H1 (cell line): ENCODE measurements at regions not wholly inside any gene's neighbourhood (a gene's known extent, or its start where the extent isn't known, plus 50 kb on each side); places are given as distances from the start of the nearest gene placed in this dataset.

ENCODE experiments used
- CREB1 ChIP-seq: IDR thresholded peaks from 2 replicates; pipeline ENCODE4 v1.6.1; 2012; ENCODE audit warnings: inconsistent platforms
- EP300 ChIP-seq, 2 experiments: IDR thresholded peaks; 1 replicate in 1 of 2; 2 replicates in 1 of 2; pipeline ENCODE4 v1.6.1; 2011 to 2012; ENCODE audit warnings: low read depth in 2 of 2, low read length in 2 of 2, mild to moderate bottlenecking in 2 of 2, borderline replicate concordance in 1 of 2, inconsistent platforms in 1 of 2, moderate library complexity in 1 of 2
- NRF1 ChIP-seq: IDR thresholded peaks from 2 replicates; pipeline ENCODE4 v1.6.1; 2011; ENCODE audit warnings: mild to moderate bottlenecking, low read depth, low read length, improper control_type of control experiment
- POLR2A ChIP-seq, 2 experiments: IDR thresholded peaks; 1 replicate in 1 of 2; 2 replicates in 1 of 2; pipeline ENCODE4 v1.6.1; 2011; ENCODE audit warnings: low read depth in 2 of 2, low read length in 2 of 2, mild to moderate bottlenecking in 2 of 2; ENCODE audit errors: control extremely low read depth in 1 of 2
- TF ChIP-seq, protein P1 (sequence below): IDR thresholded peaks from 2 replicates; pipeline ENCODE4 v1.6.1; 2012; ENCODE audit warnings: inconsistent platforms
- TF ChIP-seq, protein P2 (sequence below), 3 experiments: IDR thresholded peaks; 1 replicate in 2 of 3; 2 replicates in 1 of 3; pipeline versions ENCODE4 v1.5.1 to v1.6.1; 2011; ENCODE audit warnings: low read length in 3 of 3, mild to moderate bottlenecking in 3 of 3, inconsistent platforms in 2 of 3, low read depth in 1 of 3, moderate library complexity in 1 of 3; ENCODE audit not compliant: insufficient read depth in 1 of 3; ENCODE audit errors: control extremely low read depth in 1 of 3
- TF ChIP-seq, protein P3 (sequence below): IDR thresholded peaks from 2 replicates; pipeline ENCODE4 v1.6.1; 2011; ENCODE audit warnings: low read depth, mild to moderate bottlenecking, low read length; ENCODE audit not compliant: insufficient read depth

DNA sequence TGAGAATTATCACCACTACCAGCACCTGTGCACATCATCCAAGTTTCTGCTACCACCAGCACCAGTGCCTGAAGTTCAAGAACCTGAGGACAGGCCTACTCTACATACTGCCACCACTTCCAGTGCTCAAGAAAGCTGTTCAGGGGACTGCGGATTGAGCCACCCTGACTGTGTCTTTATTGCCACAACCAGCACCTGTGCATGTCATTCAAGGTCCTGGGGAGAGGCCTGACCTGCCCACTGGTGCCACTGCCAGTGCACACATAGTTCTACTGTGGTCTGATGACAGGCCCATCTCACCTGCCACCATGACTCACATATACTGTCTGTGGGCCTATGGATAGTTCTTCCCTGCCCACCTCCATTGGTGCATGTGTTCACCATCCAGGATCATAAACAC is 559.4 kb downstream of the COL12A1 start:
- TF ChIP-seq, protein P1, sequence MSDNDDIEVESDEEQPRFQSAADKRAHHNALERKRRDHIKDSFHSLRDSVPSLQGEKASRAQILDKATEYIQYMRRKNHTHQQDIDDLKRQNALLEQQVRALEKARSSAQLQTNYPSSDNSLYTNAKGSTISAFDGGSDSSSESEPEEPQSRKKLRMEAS: no peak
- no peak for TF ChIP-seq POLR2A (IDR thresholded peaks at IDR 0.05; ENCODE audit: control extremely low read depth in 1 of 2, low read depth in 2 of 2, low read length in 2 of 2)
- TF ChIP-seq CREB1: no peak
- TF ChIP-seq, protein P2, sequence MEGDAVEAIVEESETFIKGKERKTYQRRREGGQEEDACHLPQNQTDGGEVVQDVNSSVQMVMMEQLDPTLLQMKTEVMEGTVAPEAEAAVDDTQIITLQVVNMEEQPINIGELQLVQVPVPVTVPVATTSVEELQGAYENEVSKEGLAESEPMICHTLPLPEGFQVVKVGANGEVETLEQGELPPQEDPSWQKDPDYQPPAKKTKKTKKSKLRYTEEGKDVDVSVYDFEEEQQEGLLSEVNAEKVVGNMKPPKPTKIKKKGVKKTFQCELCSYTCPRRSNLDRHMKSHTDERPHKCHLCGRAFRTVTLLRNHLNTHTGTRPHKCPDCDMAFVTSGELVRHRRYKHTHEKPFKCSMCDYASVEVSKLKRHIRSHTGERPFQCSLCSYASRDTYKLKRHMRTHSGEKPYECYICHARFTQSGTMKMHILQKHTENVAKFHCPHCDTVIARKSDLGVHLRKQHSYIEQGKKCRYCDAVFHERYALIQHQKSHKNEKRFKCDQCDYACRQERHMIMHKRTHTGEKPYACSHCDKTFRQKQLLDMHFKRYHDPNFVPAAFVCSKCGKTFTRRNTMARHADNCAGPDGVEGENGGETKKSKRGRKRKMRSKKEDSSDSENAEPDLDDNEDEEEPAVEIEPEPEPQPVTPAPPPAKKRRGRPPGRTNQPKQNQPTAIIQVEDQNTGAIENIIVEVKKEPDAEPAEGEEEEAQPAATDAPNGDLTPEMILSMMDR (IDR thresholded peaks at IDR 0.05; ENCODE audit: control extremely low read depth in 1 of 3, insufficient read depth in 1 of 3, low read depth in 1 of 3, low read length in 3 of 3): no peak
- TF ChIP-seq, protein P3, sequence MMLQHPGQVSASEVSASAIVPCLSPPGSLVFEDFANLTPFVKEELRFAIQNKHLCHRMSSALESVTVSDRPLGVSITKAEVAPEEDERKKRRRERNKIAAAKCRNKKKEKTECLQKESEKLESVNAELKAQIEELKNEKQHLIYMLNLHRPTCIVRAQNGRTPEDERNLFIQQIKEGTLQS: no peak
- no peak for TF ChIP-seq NRF1
- TF ChIP-seq EP300 (IDR thresholded peaks at IDR 0.05; ENCODE audit: borderline replicate concordance in 1 of 2, low read depth in 2 of 2, low read length in 2 of 2): no peak
